ENCODE measurements at regions not wholly inside any gene's neighbourhood (a gene's known extent, or its start where the extent isn't known, plus 50 kb on each side); places are given as distances from the start of the nearest gene placed in this dataset.

DNA sequence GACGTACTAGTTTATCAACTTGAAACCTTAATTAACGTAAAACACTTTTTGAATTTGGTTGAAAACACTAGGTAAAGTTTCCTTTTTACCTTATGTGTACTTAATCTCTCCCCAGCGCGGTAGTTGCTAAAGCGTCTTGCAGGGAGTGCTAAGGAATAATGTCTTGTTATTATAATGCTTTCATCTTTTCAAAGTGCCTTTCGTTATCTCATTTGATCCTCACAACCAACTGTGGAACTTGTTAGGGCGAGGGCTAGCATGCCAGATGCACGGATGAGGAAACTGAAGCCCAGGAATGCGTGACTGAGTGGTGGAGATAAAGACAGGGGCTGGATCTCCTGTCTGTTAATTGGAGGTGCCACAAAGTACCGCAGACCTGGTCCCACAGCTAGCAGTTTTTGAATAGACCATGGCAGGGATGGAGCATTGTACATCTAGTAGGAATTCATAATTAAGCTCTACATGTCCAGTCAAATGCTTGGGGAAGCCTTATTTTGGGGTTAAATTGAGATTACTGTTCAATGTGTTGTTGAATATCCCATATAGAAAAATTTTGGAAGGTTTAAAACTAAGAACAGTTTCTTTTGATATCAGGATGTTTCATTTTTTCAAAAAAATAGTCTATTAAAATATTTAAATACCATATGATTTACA, 234.3 kb downstream of the SH2D4B start:
- no peak overlapping the region for H3K4me3 ChIP-seq (ENCODE audit: low read depth, low read length)
- DNase-seq (ENCODE audit: low read depth) = no peak
- TF ChIP-seq, protein P1, sequence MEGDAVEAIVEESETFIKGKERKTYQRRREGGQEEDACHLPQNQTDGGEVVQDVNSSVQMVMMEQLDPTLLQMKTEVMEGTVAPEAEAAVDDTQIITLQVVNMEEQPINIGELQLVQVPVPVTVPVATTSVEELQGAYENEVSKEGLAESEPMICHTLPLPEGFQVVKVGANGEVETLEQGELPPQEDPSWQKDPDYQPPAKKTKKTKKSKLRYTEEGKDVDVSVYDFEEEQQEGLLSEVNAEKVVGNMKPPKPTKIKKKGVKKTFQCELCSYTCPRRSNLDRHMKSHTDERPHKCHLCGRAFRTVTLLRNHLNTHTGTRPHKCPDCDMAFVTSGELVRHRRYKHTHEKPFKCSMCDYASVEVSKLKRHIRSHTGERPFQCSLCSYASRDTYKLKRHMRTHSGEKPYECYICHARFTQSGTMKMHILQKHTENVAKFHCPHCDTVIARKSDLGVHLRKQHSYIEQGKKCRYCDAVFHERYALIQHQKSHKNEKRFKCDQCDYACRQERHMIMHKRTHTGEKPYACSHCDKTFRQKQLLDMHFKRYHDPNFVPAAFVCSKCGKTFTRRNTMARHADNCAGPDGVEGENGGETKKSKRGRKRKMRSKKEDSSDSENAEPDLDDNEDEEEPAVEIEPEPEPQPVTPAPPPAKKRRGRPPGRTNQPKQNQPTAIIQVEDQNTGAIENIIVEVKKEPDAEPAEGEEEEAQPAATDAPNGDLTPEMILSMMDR (IDR thresholded peaks at IDR 0.05; ENCODE audit: low read depth, low read length) = no peak
- no peak for TF ChIP-seq MYC (IDR thresholded peaks at IDR 0.05; ENCODE audit: low read depth, low read length)
- no peak for TF ChIP-seq POLR2A (IDR thresholded peaks at IDR 0.05; ENCODE audit: extremely low read depth, insufficient read length)
- TF ChIP-seq, protein P2, sequence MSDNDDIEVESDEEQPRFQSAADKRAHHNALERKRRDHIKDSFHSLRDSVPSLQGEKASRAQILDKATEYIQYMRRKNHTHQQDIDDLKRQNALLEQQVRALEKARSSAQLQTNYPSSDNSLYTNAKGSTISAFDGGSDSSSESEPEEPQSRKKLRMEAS (IDR thresholded peaks at IDR 0.05; ENCODE audit: low read depth, low read length) = no peak

DNA sequence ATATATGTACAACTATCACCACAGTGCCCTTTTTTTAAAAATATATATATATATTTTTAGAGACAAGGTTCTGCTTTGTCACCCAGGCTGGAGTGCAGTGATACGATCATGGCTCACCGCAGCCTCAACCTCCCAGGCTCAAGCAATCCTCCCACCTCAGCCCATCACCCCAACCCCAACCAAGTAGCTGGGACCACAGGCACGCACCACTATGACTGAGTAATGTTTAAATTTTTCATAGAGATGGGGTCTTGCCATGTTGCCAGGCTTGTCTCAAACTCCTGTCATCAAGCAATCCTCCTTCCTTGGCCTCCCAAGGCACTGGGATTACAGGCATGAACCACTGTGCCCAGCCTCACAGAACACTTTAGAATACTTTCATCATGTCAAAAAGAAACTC, 234.9 kb downstream of the SH2D4B start:
- H3K4me3 ChIP-seq (ENCODE audit: low read depth, low read length) = no peak overlapping the region
- TF ChIP-seq MYC (IDR thresholded peaks at IDR 0.05; ENCODE audit: low read depth, low read length) (no peak), POLR2A (IDR thresholded peaks at IDR 0.05; ENCODE audit: extremely low read depth, insufficient read length) (no peak)
- TF ChIP-seq, protein P1 (IDR thresholded peaks at IDR 0.05; ENCODE audit: low read depth, low read length) = no peak
- TF ChIP-seq, protein P2 (IDR thresholded peaks at IDR 0.05; ENCODE audit: low read depth, low read length) = no peak
- DNase-seq (ENCODE audit: low read depth) = no peak

DNA sequence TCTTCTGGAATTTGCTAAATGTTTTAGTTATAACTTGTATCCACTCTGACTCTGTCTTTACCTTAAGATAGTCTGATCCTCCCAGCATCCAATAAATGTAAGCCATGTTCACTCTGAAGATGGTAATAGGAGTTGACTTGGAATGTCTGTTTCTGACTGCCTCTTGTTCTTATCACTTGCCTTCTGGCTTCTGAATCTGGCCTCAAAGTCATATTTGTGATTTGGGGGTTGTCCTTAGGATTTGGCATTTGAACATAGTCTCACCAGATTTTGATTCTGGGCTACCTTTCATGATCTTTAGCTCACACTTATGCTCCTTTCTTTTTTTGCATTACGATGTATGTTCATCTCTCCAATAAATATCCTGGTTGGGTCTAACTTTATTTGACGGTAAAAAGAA, 247.0 kb downstream of the SH2D4B start:
- no peak overlapping the region for H3K4me3 ChIP-seq (ENCODE audit: low read depth, low read length)
- TF ChIP-seq, protein P1 (IDR thresholded peaks at IDR 0.05; ENCODE audit: low read depth, low read length) = no peak
- TF ChIP-seq POLR2A (IDR thresholded peaks at IDR 0.05; ENCODE audit: extremely low read depth, insufficient read length) (no peak), MYC (IDR thresholded peaks at IDR 0.05; ENCODE audit: low read depth, low read length) (no peak)
- TF ChIP-seq, protein P2 (IDR thresholded peaks at IDR 0.05; ENCODE audit: low read depth, low read length) = no peak
- DNase-seq (ENCODE audit: low read depth) = no peak

DNA sequence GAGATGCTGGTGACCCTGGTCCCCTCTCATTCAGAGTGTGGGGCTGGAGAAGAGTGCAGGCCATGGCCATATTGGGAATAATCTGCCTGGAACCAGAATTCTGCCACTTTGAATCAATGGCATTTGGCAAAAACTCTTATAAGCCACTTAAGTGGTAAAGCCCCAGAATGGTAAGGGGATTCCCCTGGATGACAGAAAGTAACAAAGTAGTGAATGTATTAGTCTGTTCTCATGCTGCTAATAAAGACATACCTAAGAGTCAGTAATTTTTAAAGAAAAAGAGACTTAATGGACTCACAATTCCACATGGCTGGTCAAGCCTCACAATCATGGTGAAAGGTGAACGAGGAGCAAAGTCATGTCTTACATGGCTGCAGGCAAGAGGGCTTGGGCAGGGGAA, 248.6 kb downstream of the SH2D4B start:
- TF ChIP-seq POLR2A (IDR thresholded peaks at IDR 0.05; ENCODE audit: extremely low read depth, insufficient read length) (no peak), MYC (IDR thresholded peaks at IDR 0.05; ENCODE audit: low read depth, low read length) (no peak)
- TF ChIP-seq, protein P1 (IDR thresholded peaks at IDR 0.05; ENCODE audit: low read depth, low read length) = no peak
- TF ChIP-seq, protein P2 (IDR thresholded peaks at IDR 0.05; ENCODE audit: low read depth, low read length) = no peak
- no peak overlapping the region for H3K4me3 ChIP-seq (ENCODE audit: low read depth, low read length)
- no peak for DNase-seq (ENCODE audit: low read depth)

DNA sequence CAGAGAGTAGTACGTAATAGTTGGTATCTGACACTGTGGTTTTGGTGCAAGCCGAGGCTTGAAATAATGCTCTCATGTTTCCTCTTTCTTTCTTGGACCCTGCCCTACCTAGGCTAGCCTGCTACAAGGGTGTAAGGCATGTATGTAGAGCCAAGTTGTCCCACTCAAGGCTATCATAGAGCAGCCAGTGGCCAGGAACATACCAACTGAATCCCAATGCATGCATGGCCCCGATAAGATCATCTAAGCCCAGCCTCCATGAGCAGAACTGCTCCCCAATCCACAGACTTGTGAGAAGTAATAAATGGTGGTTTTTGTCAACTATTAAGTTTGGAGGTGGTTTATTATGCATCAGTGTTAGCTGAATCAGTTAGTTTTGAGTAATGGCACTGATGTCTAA, 250.2 kb downstream of the SH2D4B start:
- no peak overlapping the region for H3K4me3 ChIP-seq (ENCODE audit: low read depth, low read length)
- TF ChIP-seq, protein P2 (IDR thresholded peaks at IDR 0.05; ENCODE audit: low read depth, low read length) = no peak
- no peak for TF ChIP-seq MYC (IDR thresholded peaks at IDR 0.05; ENCODE audit: low read depth, low read length)
- TF ChIP-seq, protein P1 (IDR thresholded peaks at IDR 0.05; ENCODE audit: low read depth, low read length) = no peak
- no peak for TF ChIP-seq POLR2A (IDR thresholded peaks at IDR 0.05; ENCODE audit: extremely low read depth, insufficient read length)
- no peak for DNase-seq (ENCODE audit: low read depth)
